ENCODE measurements at regions not wholly inside any gene's neighbourhood (a gene's known extent, or its start where the extent isn't known, plus 50 kb on each side); places are given as distances from the start of the nearest gene placed in this dataset.

DNA sequence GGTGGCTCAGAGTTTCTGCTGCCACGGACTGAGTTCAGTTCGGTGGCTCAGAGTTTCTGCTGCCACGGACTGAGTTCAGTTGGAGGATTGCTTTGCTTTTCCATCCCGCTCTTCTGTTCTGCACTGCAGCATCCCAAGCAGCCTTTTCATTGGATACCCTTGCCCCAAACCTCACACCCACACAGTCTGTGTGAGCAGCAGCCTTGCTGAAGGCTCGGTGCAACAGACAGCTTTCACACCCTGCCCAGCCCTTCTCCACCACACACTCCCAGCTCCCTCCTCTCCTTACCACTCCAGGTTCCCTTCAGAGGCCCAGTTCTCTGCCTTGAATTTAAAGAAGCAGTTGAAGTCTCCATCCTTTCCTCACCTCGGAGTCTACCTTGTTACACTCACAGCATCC, 52.5 kb upstream of the CHD6 start:
- no peak overlapping the region for H3K27ac ChIP-seq (ENCODE audit: low read depth in 2 of 2, low read length in 2 of 2)
- peaks cover 0 to 2% of the 10 kb centered on the region in 2 donors for H3K9me3 ChIP-seq (ENCODE audit: control insufficient read depth in 2 of 2, low read length in 2 of 2)
- H3K27me3 ChIP-seq (ENCODE audit: control insufficient read depth in 2 of 2, insufficient read depth in 2 of 2, low read length in 2 of 2), result no peaks in the 10 kb centered on the region
- no peaks in the 10 kb centered on the region for H3K36me3 ChIP-seq (ENCODE audit: control insufficient read depth in 2 of 2, insufficient read depth in 2 of 2, low read length in 2 of 2)
- no peaks in the 10 kb centered on the region for H3K4me1 ChIP-seq (ENCODE audit: control insufficient read depth in 2 of 2, insufficient read depth in 2 of 2, low read length in 2 of 2)
- no peak overlapping the region for H3K9ac ChIP-seq (ENCODE audit: low read depth in 1 of 2, low read length in 2 of 2)
- H3K4me3 ChIP-seq (ENCODE audit: low read length in 2 of 2), result no peak overlapping the region

DNA sequence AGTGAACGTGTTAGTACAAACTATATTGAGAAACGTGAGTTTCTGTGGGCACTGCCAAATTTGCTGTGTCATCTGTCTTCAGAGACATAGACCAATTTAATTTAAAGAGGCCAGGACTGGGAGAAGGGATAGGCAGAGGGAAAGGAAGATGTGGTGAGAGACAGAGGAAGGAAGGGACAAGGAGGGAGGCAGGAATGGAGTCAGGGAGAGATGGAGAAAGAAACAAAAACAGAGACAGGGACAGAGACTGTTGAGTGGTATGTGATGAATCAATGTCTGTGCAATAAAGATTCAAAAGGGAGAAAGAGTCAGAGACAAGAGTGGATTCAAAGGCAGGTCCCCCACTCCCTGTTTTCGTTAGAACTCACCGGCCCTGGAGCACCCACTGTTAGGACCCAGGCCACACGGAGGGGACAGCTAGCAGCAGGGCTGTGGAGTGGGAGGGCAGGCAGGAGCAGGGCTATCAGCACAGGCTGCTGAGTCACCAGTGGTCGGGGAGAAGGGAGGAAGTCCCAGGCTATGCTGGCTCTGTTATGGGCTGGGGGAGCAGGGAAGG, 51.6 kb upstream of the CHD6 start:
- Histone ChIP-seq H3K4me3 (ENCODE audit: low read length in 2 of 2) (no peak overlapping the region), H3K9ac (ENCODE audit: low read depth in 1 of 2, low read length in 2 of 2) (no peak overlapping the region), H3K27me3 (ENCODE audit: control insufficient read depth in 2 of 2, insufficient read depth in 2 of 2, low read length in 2 of 2) (no peaks in the 10 kb centered on the region), H3K27ac (ENCODE audit: low read depth in 2 of 2, low read length in 2 of 2) (no peak overlapping the region), H3K4me1 (ENCODE audit: control insufficient read depth in 2 of 2, insufficient read depth in 2 of 2, low read length in 2 of 2) (no peaks in the 10 kb centered on the region), H3K9me3 (ENCODE audit: control insufficient read depth in 2 of 2, low read length in 2 of 2) (peaks cover 0 to 2% of the 10 kb centered on the region in 2 donors), H3K36me3 (ENCODE audit: control insufficient read depth in 2 of 2, insufficient read depth in 2 of 2, low read length in 2 of 2) (no peaks in the 10 kb centered on the region)

DNA sequence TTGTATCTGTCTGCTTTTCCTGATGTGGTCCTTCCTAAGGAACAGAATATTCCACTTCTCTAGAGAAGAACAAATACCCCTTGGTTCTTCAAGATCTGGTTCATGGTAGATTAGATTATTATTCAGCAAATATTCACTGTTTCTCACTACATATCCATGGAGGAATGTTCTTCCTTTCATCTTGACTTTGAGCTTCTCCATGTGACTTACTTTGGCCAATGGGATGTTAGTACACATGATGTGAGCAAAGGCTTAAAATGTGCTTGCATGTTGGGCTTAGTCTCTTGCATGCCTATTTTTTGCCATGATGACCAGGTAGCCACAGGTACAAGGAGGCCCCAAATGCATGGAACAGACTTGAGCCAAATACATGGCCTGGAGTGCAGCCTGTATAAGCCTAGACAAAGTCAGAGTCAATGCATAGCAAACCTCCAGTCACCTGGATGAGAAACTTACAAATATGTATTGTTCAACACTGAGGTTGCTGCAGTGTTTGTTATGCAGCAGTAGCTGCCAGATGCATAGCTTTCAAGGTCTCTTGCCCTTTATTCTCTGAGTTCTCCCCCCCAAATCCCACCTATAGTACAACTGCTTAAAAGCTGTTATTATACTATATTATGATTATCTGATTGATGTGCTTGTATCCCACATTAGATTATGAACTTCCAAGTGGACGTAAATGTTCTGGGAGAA, 50.0 kb upstream of the CHD6 start:
- H3K9ac ChIP-seq (ENCODE audit: low read depth in 1 of 2, low read length in 2 of 2), result no peak overlapping the region
- no peaks in the 10 kb centered on the region for H3K4me1 ChIP-seq (ENCODE audit: control insufficient read depth in 2 of 2, insufficient read depth in 2 of 2, low read length in 2 of 2)
- no peaks in the 10 kb centered on the region for H3K27me3 ChIP-seq (ENCODE audit: control insufficient read depth in 2 of 2, insufficient read depth in 2 of 2, low read length in 2 of 2)
- H3K27ac ChIP-seq (ENCODE audit: low read depth in 2 of 2, low read length in 2 of 2), result no peak overlapping the region
- H3K9me3 ChIP-seq (ENCODE audit: control insufficient read depth in 2 of 2, low read length in 2 of 2), result peaks cover 0 to 2% of the 10 kb centered on the region in 2 donors
- no peak overlapping the region for H3K4me3 ChIP-seq (ENCODE audit: low read length in 2 of 2)
- no peaks in the 10 kb centered on the region for H3K36me3 ChIP-seq (ENCODE audit: control insufficient read depth in 2 of 2, insufficient read depth in 2 of 2, low read length in 2 of 2)

Measured in mucosa of rectum (tissue), 2 donors.